Stimulated activated CD4-positive, alpha-beta T cell treated with anti-CD3 and anti-CD28 coated beads, Interleukin-1b, Interleukin-23, amount 100 ng/mL, for 24 hours (primary cell): ENCODE measurements at regions not wholly inside any gene's neighbourhood (a gene's known extent, or its start where the extent isn't known, plus 50 kb on each side); places are given as distances from the start of the nearest gene placed in this dataset.

Experiments used
- DNase-seq, 4 experiments: peaks; one replicate each; pipeline ENCODE4 v3.0.0-alpha.2; 2020; ENCODE audit warnings: low read depth in 4 of 4, low spot score in 1 of 4

DNA sequence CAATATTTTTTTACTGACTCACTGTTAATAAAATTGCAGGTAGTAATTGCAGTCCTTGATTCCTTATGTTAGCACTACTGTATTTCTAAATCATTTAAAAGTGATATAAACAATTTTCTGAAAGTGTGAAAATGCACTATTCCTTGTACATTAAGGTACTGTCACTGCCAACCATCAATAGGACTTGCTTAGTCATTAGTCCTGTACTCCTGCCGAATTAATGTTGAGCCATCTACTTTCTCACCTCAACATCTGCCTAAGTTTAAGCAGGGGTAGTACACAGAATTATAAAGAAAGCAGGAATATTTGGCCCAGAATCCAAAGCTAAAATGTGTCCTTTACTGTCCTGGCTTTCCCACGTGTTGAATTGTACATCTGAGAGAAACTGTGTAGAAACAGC, 87.0 kb upstream of the TRPC3 start:
- no peak for DNase-seq

DNA sequence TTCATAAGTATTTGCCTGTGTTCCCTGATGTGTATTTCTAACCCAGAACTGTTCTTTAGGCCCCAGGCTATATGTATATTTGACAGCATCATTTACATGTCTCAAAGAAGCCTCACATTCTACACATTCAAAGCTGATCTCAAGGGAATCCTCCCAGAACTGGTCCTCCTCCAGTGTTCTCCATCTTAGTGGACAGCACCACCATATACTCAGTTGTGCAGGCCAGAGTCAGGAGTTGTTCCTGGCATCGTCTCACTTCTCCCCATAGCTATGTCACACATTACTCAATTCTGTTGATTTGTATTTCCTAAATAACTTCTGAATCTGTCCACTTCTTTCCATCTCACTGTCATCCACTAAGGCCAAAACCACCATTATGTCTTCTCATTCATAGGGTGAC, 82.8 kb upstream of the TRPC3 start:
- no peak for DNase-seq

DNA sequence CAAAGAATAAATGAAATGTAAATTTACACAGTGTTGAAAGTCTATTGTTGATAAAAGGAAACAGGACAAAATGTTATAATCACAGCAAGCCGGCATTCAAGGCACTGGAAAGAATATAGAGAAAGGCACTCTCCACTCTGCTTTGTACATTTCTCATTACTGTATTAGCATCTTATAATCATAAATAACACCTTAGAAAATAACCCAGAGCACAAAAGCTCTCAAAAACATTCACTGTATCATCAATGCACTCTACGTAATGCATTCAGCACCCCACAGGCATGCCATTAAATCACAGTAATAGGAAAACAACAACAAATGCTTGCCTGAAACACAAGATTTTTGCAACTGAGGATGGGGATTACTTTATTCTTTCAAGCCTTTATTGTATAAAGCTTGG, 75.3 kb upstream of the TRPC3 start:
- no peak for DNase-seq

- DNase-seq = no peak
Observed at GRCh38 chr4:122017296-122017695, 65.4 kb upstream of the TRPC3 start.

- no peak for DNase-seq
Observed at GRCh38 chr4:122015203-122015602, 63.3 kb upstream of the TRPC3 start.

DNA sequence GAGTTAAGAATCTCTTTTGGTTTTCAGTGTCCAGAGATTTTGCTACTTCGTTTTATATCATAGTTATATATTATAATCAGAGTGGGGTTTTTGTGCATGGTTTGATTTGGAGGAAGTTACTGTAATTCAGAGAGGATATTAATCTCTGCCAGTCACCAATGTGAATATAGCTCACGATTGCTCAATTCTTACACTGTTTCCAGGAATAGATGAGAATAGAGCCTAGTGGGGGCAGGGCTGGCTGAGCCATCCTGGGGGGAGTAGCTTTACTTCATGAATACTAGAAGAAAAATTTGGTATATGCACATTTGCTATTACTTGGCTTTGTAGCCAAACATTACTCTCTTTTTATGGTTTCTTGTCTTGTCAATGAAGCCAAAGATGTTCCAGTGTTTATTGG, 60.9 kb upstream of the TRPC3 start:
- no peak for DNase-seq

DNA sequence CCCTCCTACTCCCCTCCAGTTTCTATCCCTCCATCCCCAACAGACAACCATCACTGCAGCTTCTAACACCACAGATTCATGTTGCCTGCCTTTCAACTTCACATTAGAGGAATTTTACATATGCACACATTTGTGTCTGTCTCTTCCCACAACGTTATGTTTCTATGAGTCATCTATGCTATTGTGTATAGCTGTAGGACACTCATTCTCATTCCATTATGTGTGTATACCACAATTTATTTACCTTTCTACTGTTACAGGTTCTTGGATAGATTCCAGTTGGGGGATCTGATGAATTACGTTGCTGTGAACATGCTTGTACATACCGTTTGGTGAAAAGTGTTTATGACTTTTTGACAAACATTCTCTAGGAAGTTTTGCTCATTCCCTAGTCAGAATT, 58.8 kb upstream of the TRPC3 start:
- no peak for DNase-seq

DNA sequence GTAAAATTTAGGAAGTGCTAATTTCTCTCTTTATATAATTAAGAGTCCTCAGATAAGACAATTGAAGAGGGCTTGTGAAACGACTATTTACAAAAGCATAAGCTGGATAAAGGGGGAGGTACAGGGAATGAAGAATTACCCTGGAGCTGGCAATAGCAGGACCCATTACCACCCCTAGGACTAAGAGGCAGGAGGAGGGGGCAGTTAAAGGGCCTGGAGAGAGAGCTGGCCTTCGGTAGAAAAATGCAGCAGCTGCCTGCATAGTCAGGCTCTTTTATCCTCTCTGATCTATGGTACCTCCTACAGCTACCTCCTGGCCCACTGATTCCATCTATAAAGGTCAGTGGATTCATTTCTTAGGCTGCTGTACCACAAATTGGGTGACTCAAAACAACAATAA, 57.7 kb upstream of the TRPC3 start:
- DNase-seq = no peak

- DNase-seq = no peak
Observed at GRCh38 chr4:122007016-122007415, 55.2 kb upstream of the TRPC3 start.

GRCh38 chr4:122005064-122005755, 53.4 kb upstream of the TRPC3 start:
- DNase-seq = no peak

GRCh38 chr4:122003335-122003734, 51.5 kb upstream of the TRPC3 start:
- peak in 2 of 4 experiments; percentile 1 to 2 for DNase-seq
